KG1 (cell line): ENCODE measurements at regions not wholly inside any gene's neighbourhood (a gene's known extent, or its start where the extent isn't known, plus 50 kb on each side); places are given as distances from the start of the nearest gene placed in this dataset.
"Not testable (repeated sequence)": the region's sequence is repeated elsewhere in the genome, so short reads cannot be mapped to it uniquely, and the experiment has no call there.

Source experiments
- DNase-seq: peaks from one replicate; lab custom pipeline; 2025; lab: John Stamatoyannopoulos, UW

DNA sequence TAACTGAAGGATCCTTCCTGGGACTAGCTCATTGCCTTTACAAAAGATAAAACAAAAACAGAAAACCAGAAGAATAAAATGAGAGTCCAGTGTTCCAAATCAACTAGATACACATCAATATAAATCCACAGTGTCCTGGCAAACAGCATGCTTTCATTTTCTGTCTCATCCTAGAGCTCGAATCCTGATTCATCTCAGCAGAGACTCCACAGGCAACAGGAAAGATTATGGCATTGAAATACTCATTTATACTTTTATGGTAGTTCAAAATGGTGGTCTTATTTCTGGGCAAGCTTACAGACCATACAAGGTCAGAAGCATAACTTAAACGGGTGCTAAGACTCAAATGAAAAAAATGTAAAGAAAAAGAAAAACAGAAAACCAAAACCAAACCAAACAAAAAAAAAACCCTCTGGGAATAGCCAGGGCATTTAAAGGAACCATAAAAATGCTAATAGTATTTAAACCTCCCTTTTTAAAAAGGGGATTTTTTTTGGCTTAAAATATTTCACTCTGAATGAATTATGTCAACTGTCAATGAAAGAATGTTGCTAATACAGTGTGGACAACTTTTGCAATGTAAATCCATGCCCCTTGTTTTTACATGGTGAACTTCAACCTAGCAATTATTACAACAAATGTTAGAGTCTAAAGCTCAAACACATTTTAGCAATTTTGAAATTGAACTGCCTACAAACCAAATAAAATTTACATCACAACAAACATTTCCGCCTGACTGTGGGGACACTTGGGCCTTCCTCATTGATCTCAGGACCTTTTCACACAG lies 57.9 kb downstream of the GPR101 start:
- no peak for DNase-seq

DNA sequence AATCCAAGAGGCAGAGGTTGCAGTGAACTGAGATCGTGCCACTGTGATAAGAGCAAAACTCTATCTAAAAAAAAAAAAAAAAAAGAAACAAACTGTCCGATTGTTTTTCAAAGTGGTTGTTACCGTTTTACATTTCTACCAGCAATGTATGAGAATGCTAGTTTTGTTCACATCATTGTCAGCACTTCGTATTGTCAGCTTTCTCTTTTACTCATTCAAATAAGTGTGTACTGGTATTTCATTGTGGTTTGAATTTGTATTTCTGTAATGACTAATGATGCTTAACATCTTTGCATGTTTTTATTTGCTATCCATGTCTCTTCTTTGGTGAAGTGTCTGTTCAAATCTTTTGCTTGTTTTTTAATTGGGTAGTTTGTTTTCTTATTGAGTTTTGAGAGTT lies 65.8 kb downstream of the GPR101 start:
- no peak for DNase-seq

DNA sequence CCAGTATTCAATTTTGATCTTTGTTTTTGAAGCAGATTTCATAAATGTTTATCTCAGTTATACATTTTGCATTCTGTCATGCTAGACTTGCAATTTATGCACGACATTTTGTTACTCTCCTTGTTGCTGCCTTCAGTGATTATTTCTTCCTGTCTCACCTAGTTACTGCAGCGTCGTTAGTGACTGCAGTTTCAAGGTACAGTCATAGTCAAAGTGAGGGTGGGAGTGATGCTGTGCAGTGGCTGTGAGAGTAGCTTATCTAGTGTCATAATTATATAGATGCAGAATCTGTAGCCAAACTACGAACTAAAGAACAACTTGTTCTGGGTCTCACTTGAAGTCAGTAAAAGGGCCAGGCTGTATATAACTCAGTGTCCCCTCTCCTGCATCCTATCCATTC lies 69.8 kb downstream of the GPR101 start:
- DNase-seq, result no peak

DNA sequence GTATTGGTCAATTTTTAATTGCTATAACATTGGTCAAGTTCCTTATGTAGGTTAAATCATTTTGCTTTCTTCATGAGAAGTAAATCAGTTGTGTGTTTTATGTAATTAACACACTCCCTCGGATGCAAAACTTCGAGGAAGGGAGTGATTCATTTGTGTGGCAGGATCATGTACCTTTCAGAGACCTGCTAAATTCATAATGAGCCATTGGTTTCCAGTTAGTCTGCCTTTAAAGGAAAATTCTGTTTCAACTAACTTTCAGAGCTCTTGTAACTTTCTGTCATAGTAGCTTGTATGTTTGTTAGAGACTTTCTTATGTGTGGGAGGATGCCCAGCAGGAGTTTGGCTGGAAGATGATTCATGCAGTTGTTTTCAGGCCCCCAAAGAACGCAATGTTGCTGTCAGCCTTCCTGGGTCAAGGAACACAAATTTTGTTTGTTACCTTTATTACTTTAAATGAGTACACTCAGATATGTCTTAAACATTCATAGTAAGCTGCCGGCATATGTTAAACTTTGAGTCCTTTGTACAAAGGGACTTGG lies 72.1 kb downstream of the GPR101 start:
- no peak for DNase-seq

DNA sequence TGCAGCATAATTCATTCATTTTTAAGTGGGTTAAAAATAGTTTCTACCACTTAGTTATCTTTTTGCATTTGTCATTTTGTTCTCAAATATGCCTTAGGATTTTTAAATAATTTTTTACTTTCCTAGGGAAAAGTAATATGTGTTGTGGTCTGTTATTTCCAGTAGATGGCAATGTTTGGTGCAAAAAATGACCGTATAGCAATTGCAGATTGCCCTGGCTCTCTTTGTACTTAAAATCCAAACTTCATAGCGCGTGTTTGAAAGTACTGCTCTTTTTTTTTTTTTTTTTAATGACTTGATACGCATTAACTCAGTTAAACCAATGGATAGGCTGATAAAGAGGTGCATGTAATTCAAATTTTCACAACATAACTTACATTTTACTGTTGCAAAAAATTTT lies 74.4 kb upstream of the RBMX start:
- no peak for DNase-seq

DNA sequence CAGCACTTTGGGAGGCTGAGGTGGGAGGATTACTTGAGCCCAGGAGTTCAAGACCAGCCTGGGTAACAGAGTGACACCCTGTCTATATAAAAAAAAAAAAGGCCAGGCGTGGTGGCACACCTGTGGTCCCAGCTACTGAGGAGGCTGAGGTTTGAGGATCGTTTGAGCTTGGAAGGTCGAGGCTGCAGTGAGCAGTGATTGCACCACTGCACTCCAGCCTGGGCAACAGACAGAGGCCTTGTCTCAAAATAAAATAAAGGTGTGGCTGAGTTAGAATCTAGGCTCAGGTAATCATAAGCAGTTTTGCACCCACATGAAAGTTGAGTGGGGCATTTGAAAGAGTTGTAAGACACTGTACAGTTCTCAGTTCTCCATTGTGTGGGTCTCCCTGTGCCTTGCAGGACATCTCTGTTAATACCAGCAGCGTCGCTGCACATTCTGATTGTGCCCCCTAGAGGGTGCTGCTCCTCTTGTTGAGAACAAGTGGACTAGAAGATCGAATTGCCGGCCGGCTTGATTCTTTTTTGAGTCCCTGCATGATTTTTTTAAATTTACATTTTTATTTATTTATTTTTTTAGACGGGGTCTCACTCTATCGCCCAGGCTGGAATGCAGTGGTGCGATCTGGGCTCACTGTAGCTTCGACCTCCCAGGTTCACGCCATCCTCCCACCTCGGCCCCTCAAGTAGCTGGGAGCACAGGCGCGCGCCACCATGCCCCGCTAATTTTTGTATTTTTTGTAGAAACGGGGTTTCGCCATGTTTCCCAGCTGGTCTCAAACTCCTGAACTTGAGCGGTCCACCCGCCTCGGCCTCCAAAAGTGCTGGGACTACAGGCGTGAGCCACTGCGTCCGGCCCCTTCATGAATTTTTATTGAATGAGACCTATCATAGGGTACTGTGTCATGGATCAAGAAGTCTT lies 73.6 kb upstream of the RBMX start:
- DNase-seq, result peak; percentile 4

DNA sequence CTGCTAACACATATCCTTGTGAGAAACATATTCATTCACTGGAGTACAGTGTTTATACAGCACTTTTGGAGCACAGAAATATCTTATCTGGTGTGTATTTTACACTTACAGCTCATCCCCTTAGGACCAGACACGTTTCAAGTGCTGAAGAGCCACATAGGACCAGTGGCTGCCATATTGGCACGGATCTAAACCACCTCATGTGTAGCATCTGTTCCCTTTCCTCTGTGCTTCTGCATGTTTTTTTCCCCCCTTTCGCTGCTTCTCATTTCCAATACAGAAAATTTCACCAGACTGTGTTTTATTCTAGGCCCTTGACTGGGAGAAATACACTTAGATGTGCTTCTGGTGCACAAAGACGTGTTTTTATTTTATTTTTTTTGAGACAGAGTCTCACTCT lies 69.7 kb upstream of the RBMX start:
- no peak for DNase-seq

DNA sequence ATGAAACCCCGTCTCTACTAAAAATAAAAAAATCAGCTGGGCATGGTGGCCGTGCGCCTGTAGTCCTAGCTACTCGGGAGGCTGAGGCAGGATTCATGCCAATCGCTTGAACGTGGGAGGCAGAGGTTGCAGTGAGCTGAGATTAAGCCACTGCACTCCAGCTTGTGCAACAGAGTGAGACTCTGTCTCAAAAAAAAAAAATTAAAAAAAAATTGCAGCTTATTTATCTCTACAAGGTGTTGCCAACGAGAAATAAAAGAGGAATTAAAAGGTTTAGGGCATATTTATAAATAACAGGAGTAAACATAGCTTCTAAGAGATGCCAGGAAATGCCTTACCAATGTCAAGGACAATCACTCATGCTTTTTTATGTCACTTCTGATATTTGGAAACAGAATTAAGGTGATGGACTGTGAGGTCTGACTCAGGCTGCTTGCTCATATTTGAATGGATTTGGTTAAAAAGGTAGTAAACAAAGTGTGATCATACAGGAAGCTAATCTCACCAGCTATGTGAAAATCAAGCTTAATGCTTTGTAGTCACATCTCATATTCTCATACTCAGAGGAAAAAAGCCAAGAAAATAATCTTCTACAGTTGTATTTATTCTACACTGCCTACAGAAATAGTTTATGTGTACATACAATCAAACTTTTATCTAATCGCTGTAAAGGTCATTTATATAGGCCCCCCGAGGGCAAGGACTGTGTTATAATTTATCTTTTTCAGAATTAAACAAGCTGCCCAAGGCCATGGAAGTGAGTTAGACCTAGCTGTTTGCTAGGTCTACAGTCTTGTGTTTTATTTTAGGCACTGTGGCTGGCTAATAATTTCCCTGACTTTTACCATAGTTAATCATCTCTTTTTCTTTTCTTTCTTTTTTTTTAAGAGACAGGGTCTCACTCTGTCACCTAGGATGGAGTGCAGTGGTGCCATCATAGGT lies 61.1 kb upstream of the RBMX start:
- DNase-seq, result no peak

DNA sequence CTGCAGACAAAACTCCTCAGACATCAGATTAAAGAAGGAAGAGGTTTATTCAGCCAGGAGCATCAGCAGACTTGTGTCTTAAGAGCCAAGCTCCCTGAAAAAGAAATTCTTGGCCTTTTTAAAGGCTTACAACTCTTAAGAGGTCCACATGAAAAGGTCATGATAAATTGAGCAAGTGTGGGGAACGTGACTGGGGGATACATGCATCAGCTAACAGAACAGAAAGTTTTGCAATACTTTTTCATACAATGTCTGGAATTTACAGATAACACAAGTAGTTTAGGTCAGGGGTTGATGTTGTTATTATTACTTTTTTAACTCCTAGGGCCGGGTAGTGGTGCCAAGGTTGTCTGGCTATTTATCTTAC lies 55.6 kb upstream of the RBMX start:
- DNase-seq, result no peak

DNA sequence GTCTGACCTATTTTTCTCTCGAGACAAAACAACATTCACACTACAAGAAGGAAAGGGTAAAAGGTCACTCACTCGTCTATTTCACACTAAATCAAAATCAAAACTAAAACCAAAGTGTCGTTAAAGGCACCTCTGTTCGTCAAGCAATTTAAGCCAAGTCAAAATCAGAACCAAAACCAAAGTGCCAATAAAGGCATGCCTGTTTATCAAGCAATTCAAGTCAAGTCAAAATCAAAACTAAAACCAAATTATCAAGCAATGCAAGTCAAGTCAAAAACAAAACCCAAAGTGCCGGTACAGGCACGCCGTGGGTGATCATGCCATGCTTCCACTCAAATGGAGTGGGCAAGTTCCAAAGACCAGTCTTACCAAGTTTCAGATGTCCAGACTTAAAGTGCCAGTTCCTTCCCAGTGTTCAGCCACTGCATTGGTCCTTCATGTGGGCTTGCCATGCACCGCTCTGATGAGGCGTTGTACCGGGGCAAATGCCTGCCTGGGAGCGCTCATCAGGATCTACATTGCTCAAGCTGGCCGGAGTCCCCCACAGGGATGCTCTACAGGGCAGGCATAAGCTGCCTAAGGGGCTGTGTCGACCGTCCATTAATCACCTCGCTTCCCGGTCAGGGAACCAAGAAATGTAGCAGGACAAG lies 55.1 kb upstream of the RBMX start:
- not testable (repeated sequence) for DNase-seq

DNA sequence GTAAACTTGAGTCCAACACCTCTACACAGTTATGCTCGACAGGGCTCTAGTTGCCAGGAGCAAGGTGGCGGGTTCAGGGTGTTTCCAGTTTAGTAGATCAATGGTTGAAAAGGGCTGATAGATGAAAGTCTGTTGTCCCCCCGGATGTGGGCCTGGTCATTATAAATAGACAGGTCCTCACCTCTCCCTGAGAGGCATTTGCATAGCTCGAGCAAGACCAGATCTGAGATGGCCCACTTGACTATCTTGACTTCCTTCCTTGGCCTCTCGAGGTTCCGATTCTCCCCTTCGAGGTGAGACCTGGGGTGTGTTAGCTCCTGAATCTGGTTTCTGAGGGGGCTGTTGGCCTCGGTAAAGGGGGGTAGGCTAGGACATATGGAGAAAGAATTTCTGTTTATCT lies 54.1 kb upstream of the RBMX start:
- DNase-seq, result not testable (repeated sequence)

DNA sequence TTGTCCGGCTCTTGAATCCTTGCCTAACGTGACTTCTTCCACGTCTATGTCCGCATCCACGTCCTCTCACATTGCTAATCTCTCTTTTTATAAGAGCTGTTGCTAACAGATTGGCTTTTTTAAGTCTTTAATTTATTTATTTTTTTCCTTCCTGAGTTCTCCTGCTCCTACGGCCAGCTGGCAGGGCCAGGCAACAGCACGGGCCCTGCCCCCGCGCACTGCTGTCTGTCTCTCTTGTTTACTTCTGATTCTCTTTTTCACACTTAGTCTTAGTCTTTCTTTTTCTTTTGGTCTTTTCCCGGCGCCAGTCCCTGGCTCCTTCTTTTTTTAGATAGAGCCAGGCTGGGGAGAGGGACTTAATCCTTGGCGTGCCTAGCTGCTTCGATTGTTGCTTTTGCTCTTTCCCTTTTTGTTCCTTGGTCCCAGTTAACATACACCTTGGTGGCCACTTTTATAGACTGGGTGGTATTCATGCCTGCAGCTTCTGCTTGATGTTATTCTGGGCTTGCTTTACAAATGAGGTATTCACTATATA lies 53.2 kb upstream of the RBMX start:
- no peak for DNase-seq

DNA sequence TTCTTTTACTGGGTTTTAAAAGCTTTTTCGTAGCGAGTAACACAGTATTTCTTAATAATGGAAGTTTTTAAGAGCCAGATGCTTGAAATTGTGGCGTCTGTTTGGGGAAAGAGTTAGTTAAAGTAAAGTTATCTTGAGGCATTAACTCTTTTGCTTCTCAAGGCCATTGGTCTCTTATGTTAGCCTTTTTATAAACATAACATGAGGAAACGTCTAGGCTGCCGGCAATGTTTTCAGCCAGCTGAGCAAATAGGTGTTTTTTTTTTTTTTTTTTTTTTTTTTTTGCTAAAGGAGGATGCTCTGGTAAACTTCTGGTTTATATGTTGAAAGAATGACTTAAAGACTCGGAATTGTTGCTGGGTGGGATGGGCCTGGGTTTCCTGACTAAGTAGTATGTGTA lies 51.1 kb upstream of the RBMX start:
- no peak for DNase-seq
